ENCODE measurements at regions not wholly inside any gene's neighbourhood (a gene's known extent, or its start where the extent isn't known, plus 50 kb on each side); places are given as distances from the start of the nearest gene placed in this dataset.
"Not testable (repeated sequence)": the region's sequence is repeated elsewhere in the genome, so short reads cannot be mapped to it uniquely, and the experiment has no call there.

DNA sequence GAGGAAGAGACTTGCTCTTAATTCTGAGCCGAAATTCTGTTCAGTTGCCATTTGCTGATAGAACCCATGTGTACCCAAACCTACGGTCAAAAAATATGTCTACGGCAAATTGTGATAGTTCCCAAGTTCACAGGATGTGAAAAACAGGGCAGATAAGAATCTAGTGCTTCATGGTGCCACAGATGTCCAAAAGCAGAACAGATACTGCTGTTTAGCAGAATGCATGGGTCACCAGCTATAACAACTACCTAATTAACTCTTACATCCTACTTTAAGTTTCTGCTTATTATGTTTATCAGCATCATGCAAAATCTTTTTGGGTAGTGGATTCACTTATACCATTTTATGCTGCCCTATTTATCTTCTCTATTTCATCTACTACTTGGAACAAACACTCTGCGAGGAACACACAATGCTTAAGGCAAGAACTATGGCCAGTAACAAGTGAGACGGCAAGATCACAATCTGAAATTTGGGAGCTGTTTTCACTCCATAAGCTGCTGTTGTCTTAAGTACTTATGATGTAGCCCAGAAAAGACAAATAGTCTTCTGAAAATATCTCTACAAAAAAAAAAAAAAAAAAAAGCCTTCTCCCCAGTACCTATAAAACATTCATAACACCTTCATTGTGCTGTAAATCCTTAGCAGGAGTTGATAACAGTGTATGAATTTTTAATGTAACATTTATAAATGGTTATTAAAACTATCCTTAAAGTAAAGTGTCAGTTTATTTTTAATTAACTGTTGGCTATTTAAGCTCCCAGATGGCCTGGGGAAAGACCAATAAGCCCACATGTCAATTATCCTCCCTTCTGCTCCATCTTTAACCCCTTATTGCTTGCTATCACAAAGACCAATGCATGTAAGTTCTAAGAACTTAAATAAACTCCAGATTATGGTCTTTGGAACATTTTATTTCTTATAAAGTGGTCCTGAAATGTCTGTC, 232.3 kb downstream of the TLR4 start:
- in situ Hi-C loops (cut with MboI; ENCODE audit: low sequenced_read_pairs) = no loop called here

- in situ Hi-C loops (cut with MboI; ENCODE audit: low sequenced_read_pairs) = no loop called here
Measured at GRCh38 chr9:117938086-117938485, 233.9 kb downstream of the TLR4 start.

DNA sequence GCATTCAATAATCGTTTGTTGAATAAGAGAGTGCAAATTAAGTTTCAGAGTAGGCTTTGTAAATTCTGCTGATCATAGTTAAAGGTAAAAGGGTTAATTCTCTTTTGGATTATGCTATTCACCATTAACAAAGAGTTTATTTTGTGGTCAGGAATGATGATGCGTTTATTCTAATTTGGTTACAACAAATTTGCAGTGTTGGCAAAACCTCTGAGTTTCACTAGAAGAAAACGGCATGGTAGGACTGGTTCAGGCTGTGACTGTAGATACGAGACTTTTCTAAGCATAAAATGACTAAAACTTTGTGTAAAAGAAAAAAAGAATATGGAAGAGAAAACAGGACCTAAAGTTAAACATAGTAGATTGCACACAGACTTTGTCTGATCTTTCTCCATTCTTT, 234.7 kb downstream of the TLR4 start:
- in situ Hi-C loops (cut with MboI; ENCODE audit: low sequenced_read_pairs) = no loop called here

DNA sequence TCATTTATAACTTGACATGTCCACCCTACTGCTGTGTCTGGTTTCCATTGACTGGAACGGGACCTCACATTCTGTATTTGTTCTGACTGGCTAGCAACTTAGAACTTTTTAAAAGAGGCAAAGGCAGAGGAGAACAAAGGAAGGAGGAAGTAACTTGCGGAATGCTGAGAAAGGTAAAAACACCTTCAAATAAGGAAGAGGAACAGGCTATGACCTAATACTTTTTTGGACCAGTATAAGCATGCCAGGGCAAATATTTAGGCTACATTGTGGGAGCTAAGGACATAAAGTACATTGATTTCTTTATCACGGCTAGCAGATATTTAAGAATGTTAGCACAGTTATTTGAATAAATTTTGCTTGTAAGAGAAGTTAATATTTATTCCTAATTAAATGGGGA, 240.5 kb downstream of the TLR4 start:
- in situ Hi-C loops (cut with MboI; ENCODE audit: low sequenced_read_pairs) = not testable (repeated sequence)

DNA sequence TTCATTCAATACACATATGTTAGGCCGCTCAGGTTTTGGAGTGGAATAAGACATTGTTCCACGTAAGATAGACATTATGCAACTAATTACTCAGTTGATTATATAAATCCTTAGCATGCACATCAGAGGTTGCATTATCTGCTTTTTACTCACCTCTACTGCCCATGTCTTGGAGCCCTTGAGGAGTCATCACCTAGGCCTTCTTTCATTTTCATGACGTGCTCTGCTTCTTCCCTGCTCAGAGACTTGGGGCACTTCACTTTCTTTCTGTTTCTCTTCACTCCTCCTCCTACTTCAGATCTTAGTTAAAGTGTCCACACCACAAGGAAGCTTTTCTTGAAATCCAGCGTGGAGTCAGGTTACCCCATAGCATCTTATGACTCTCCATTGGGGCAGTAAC, 241.1 kb downstream of the TLR4 start:
- in situ Hi-C loops (cut with MboI; ENCODE audit: low sequenced_read_pairs) = no loop called here

- in situ Hi-C loops (cut with MboI; ENCODE audit: low sequenced_read_pairs) = no loop called here
Measured at GRCh38 chr9:117951127-117951526, 246.9 kb downstream of the TLR4 start.

DNA sequence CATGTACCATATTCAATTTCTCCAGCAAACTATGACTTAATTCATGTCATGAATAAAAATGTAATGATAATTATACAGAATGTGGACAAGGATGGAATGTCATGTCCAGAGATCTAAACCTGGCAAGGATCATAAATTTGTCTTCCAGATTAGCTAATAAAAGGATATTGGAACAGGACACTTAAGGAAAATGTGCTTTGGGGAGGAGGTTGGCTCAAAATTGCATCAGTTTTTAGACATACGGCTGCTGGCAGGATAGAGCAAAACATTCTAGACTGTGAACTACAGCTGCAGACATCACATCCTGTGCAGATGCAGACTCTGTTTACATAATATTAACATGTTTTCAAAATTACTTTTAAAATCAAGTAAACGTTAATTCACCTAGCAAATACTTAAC, 248.4 kb downstream of the TLR4 start:
- in situ Hi-C loops (cut with MboI; ENCODE audit: low sequenced_read_pairs) = no loop called here

- in situ Hi-C loops (cut with MboI; ENCODE audit: low sequenced_read_pairs) = no loop called here
Measured at GRCh38 chr9:117957267-117957666, 253.1 kb downstream of the TLR4 start.

GRCh38 chr9:117958726-117959125, 254.5 kb downstream of the TLR4 start:
- in situ Hi-C loops (cut with MboI; ENCODE audit: low sequenced_read_pairs) = no loop called here

GRCh38 chr9:117963493-117964090, 259.4 kb downstream of the TLR4 start:
- in situ Hi-C loops (cut with MboI; ENCODE audit: low sequenced_read_pairs) = no loop called here

- in situ Hi-C loops (cut with MboI; ENCODE audit: low sequenced_read_pairs) = no loop called here
Measured at GRCh38 chr9:117970276-117971050, 266.3 kb downstream of the TLR4 start.

- in situ Hi-C loops (cut with MboI; ENCODE audit: low sequenced_read_pairs) = no loop called here
Measured at GRCh38 chr9:117974108-117974507, 269.9 kb downstream of the TLR4 start.

DNA sequence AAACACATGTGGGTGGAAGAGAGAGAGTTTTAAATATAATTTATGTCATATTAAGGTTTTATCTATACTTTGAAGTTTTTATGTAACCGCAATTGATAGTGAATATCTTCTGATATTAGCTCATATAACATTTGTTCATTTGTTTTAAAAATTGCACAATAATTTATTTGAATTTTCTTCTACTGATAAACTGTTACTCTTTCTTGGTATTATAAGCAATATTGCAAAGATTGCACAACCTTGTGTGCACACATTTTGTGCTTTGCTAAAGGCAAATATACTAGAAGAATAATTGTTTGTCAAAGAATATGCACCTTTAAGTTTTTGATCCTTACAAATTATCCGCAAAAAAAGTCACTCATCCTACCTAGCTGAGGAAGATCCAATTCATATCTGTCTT, 275.7 kb downstream of the TLR4 start:
- in situ Hi-C loops (cut with MboI; ENCODE audit: low sequenced_read_pairs) = no loop called here

DNA sequence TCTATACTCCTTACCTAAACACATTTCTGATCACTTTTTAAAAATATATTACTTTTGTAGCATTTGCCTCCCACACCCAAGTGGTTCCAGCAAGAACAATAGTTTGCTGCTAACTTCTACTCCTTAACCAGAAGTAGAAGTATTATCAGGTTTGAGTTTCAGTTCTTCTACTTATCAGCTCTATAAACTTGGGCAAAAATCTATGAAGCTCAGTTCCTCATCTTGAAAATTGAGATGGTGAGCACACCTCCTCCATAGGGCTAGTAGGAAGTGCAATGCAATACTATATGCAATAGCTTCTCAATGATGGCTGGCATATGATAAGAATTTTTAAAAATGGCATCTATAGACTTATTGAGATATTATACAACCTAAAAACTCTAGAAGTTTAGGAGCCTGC, 283.7 kb downstream of the TLR4 start:
- in situ Hi-C loops (cut with MboI; ENCODE audit: low sequenced_read_pairs) = no loop called here

DNA sequence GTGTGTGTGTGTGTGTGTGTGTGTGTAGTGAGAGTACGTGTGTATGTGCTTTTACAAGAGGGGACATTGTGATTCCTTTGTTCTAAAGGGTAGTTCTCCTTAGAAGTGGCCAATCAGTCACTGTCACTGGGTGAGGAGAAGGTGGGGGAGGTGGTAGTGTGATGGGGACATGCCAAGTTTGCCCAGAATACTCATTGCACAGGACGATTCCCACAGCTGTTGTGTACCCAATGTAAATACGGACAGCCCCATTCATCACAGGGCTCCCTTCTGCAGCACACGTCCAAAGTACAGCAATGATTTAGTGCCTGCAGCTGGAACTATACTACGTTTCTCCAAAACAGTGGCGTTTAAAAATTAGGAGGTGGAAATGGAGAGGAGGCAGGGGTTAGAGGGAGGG, 287.8 kb downstream of the TLR4 start:
- in situ Hi-C loops (cut with MboI; ENCODE audit: low sequenced_read_pairs) = no loop called here

DNA sequence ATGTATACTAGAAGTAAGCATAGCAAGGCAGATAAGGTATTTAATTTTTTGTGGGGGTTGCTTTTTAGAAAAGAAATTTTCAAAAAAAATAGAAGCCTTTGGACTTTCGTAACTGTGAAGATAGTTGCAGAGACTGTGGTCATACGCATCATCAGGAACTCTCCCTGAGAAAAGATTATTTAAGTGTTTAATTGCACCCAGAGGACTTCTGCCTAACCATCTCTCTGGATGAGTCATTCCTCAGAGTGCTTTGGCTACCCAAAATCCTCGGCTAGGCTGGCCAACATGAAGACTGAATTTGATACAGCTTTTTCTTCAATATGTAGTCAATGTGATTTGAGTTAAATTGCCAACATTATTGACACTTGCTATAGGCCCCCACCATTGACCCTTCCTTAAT, 296.4 kb downstream of the TLR4 start:
- in situ Hi-C loops (cut with MboI; ENCODE audit: low sequenced_read_pairs) = no loop called here

GRCh38 chr9:118003240-118003639, 299.0 kb downstream of the TLR4 start:
- in situ Hi-C loops (cut with MboI; ENCODE audit: low sequenced_read_pairs) = no loop called here

DNA sequence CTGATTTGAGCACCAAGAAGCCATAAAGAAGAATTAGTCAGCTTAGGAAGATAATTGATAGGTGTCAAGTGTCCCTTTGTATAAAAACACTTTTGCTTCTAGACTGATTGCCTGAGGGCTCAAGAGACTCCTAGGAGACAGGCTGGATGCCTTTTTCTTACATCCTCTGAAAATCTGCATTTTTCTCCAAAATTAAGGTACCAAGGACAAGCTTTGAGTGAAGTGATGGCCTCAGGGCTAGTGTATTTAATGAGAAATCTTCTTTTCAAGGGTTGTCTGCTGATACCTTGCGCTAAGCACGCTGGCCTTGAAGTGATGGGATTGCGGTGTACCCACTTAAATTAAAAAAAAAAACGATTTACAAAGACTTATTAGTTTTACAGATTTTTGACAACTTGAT, 304.0 kb downstream of the TLR4 start:
- in situ Hi-C loops (cut with MboI; ENCODE audit: low sequenced_read_pairs) = no loop called here

DNA sequence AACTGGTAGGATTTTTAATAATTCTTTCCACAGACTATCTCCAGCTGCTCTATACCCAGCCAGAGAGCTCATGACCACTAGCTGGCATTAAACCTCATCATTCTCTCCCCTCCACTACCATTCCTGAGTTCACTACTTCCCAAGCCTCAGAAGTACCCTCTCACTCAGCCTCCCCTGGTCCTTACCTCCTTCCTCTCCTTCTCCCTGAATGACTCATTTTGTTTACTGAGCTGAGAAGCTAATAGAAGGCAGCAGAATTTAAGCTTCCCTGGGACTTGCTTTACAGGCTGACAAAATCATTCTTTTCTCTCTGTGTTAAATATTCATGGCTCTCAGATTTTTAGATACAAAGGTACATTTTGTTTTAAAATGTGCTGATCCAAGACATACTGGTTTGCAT, 305.4 kb downstream of the TLR4 start:
- in situ Hi-C loops (cut with MboI; ENCODE audit: low sequenced_read_pairs) = no loop called here

GRCh38 chr9:118017607-118018122, 313.5 kb downstream of the TLR4 start:
- in situ Hi-C loops (cut with MboI; ENCODE audit: low sequenced_read_pairs) = no loop called here

DNA sequence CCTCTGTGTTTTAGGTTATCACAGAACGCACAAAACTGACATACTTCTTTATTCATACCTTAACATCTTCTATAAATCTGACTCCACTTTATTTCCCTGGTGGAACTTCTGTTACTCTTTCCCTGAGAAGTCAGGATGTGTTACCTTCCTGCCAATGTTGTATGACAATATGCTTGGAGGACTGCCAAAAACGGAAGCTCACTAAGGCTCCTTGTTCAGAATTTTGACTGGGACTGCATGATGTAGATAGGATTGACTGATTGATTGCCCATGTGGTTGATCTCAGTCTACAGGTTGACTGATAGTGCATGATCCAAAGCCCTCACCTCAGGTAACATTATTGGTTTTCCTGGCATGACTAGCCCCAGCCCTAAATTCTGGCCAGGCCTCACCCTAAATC, 319.4 kb downstream of the TLR4 start:
- in situ Hi-C loops (cut with MboI; ENCODE audit: low sequenced_read_pairs) = no loop called here

All from HL-60/S4 treated with phorbol 12-myristate 13-acetate at 8.2 ng/mL for 4 days and 3 days (cell line).